NCI-H2107 (cell line): ENCODE measurements at regions not wholly inside any gene's neighbourhood (a gene's known extent, or its start where the extent isn't known, plus 50 kb on each side); places are given as distances from the start of the nearest gene placed in this dataset.
"Not testable (repeated sequence)": the region's sequence is repeated elsewhere in the genome, so short reads cannot be mapped to it uniquely, and the experiment has no call there.

Source experiments
- DNase-seq: peaks from one replicate; lab custom pipeline; 2025; lab: John Stamatoyannopoulos, UW

- DNase-seq = no peak
These were observed 728.8 kb downstream of the RNF144A start for GRCh38 chr2:7646024-7646423.

DNA sequence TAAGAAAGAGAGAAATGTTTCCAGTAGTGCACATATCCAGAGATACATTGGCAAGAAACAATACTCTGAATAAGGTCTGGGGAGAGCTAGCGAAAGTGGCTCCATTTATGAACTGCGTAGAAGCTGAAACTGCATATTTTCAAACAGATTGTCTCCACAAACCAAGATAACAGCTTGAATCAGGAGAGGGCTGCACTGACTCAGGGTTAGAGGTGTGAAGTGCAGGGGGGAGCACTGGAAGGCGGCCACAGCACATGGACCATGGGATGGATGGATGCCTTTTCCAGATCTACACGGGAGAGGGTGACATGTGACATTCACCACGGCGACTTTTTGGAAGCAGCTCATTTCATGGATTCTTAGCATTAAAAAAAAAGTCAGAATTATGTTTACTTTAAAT is 729.4 kb downstream of the RNF144A start:
- DNase-seq = no peak

DNA sequence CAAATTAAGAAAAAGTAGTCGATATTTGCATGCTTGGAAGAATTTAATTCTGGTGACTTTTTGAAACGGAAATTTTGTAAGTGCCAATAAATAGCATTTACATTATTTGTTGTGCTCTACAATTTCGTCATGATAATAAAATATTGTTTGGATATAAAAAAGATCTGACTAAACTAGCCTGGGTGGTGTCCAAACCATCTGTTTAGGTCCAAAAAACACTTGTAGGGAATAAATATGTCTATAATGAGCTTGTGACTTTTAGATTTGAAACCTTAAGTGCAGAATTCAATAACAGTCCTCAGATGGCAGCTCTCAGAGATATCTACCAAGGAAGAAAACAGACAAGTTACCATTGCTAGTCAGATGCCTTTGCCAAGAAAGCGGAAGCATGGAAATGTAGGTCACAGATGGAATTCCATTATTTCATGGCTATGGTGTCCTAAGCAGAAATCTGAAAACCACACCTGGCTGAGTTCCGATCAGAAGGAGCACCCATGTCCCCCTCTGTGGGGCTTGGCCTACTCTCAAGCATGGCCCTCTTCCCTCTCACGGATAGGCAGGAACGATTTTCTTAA is 731.1 kb downstream of the RNF144A start:
- DNase-seq = no peak

DNA sequence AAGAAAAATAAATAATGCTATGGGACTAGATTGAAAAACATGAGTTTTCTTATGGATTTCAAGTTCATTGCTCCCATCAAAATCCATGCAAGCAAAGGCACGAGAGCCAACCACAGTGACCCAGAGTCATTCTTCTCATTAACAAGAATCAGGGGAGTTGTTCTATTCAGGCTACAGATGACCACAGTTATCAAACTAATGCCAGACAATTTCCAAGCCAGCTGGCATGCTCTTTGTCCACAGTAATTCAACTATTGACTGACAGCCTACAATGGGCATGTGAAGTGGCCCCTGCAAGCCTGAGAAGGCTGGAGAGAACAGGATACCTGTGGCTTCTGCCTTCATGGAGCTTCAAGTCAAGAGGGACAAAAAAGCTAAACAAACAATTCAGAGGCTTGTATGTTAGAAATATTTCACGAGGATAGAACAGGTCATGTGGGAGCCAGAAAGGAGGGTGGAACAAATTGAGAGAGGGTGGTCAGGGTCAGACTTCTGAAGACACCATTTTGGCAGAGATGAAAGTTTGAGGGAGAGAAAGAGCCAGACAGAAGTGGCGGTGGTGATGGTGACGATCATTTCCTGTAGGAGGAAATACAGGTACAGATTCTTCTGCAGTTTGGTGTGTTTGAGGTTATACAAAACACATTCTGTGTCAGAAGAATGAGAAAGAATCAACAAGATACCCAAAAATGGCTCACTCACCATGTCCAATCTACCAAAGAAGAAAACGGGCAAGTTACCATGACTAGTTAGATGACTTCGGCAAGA is 732.4 kb downstream of the RNF144A start:
- DNase-seq = no peak

DNA sequence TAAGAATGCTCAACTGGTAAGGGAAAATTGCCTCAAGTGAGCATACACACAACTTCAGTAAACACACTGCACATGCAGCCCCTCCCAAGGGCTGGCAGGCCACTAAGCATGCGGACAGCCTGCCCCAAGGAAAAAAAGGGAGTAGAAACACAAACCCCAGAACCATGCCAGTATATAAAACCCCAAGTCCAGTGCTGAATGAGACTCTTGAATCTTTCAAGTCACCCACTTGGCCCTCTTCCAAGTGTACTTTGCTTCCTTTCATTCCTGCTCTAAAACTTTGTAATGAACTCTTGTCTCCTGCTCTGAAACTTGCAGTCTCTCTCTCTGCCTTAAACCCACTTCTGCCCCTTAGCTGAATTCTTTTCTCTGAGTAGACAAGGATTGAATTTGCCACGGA is 736.4 kb downstream of the RNF144A start:
- DNase-seq = no peak

DNA sequence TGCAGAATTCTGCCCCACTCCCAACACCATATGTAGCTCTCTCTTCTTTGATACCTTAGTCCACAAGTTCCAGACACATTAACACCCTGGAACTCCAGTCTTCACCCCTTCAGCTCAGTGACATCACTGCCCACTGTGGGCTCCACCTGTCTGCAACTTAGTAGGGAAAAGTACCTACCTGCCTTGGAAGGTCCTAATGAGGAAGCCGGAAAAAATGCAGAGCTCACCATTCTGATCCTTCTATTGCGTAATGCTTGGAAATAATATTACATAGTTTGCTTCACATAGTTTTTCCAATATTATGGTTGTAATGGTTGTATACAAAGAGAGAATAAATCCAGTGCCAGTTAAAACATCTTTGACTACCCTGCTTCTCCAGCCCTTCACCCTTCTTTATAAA is 738.4 kb downstream of the RNF144A start:
- no peak for DNase-seq

- DNase-seq = not testable (repeated sequence)
These were observed 740.3 kb downstream of the RNF144A start for GRCh38 chr2:7657526-7657925.

- DNase-seq = no peak
These were observed 741.3 kb downstream of the RNF144A start for GRCh38 chr2:7658486-7658885.

- DNase-seq = no peak
These were observed 743.6 kb downstream of the RNF144A start for GRCh38 chr2:7660816-7661215.

GRCh38 chr2:7661502-7661901 is 744.3 kb downstream of the RNF144A start:
- DNase-seq = no peak

DNA sequence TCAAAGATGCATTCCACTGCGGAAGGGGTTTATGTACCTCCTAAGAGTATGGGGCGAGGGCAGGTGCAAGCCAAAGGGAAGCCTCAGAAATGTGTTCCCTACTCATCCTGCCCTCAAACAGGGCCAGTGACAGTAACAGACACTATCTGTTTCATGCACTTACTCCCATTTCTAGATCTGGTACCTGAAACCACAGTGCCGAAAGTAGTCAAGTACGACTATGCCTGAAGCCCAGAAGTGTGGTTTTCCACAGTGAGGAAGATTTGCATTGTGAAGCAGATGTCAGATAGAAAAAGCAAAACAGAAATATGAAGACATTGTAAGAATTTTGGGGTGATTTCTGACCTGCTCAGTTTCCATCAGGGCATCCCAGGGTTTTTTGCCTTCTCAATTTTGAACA is 748.7 kb downstream of the RNF144A start:
- DNase-seq = no peak

DNA sequence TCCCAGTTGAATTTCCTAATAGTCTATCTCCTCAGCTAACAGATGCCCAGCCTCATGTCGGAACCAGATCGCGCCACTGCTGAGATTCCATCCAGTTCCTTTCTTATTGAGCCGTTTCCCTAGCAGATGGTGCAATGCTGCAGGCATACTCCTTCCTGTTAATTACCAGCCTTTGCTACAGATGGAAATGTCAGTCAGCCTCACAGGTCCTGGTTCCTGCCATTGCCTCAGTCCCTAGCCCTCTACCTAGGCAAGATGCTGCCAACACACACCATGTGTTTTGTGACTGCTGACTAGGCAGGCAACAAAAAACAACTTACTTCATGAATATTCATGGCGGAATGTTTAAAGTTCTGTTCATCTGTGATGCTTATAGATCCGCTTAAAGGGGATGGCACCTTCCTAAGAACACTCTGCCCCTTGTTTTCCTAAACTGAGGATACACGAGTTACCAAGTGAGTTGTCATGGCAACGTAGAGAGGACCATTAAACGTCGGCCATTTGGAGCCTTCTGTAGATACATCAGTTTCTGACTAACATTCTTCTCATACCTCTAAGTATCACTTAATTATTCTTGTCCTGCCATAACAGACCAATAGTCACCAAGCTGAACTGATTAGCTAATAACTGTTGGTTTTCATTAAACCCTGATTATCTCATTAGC is 749.5 kb downstream of the RNF144A start:
- DNase-seq = no peak

DNA sequence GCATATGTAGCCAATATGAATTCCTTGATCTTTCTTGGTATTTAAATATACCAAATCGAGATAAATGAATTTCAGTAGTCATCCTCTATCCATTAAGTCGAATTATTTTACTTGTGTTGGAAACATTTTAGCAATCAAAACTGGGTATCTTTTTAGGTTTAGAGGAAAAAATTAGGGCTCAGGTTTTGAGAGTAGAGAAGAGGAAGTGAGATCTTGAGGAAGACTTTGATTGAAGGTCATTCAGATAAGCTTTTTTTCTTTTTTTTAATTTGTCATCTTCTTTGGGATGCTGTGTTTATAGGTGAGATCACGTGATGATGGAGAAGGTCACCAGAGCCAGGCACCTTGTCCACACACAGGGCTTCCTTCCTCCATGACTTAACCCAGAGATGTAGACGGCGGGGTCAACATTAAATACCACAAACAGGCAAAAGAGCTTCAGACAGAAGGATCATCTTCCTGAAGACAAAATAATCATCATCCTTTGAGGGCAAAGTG is 750.1 kb downstream of the RNF144A start:
- no peak for DNase-seq

GRCh38 chr2:7670905-7671641 is 753.9 kb downstream of the RNF144A start:
- DNase-seq = no peak

- no peak for DNase-seq
These were observed 754.9 kb downstream of the RNF144A start for GRCh38 chr2:7672027-7672684.

DNA sequence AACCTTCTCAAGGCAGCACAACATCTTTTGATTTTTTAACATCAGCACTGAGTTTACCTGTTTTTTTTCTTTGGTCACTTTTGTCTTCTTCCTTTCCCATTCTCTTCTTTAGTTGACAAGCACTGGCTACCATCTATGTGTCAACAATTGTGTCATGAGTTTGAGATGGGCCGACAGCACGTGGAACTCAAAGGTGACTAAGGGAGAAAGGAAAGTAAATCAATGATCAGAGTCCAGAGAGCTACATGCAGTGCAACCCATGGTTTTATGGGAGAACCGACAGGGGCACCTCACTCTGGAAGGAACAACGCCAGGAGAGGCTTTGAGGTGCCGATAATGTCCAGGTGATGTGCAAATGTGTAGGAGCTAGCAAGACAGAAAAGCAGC is 755.5 kb downstream of the RNF144A start:
- no peak for DNase-seq

DNA sequence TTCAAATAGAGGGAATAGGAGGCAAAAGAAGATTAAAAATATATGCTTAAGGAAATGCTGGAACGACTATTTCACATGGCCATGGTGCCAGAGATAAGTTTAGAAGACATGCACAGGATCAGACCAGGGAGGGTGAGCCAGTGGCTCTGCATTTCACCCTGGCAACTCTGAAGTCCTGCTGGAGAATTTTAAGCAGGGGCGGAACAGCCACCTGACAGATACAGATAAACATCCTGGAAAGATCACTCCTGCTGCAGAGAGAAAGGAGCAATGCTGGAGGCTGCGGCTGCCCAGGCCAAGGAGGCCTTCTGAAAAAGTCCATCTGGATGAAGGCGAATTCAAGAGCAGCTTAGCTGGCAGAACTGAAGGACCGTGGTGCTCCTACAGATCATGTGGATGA is 755.9 kb downstream of the RNF144A start:
- DNase-seq = no peak

- DNase-seq = no peak
These were observed 756.6 kb downstream of the RNF144A start for GRCh38 chr2:7673853-7674252.

- no peak for DNase-seq
These were observed 757.4 kb downstream of the RNF144A start for GRCh38 chr2:7674606-7675005.

- DNase-seq = no peak
These were observed 759.5 kb downstream of the RNF144A start for GRCh38 chr2:7676714-7677113.

DNA sequence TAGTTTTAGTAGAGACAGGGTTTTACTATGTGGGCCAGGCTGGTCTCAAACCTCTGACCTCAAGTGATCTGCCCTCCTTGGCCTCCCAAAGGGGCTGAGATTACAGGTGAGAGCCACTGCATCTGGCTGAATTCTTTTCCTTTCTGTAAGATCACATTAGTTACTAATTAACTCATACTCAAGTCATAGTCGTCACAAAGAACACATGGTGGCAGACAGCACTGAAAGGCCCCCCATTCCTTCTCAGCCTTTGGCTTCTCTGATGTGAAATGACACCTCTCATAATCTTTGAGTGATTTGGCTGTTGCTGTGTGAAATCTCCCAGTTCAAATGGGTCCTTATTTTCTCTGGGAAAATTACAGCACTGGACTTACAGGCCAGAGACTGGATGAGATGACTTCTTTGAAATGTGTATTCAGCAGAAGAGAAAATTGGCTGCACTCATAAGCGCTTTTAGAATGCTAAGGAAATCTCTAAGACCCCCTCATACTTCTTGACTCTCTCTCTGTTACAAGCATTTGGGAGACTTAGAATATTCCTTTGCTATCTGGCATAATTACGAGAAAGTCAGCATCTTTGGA is 764.8 kb downstream of the RNF144A start:
- DNase-seq = no peak

DNA sequence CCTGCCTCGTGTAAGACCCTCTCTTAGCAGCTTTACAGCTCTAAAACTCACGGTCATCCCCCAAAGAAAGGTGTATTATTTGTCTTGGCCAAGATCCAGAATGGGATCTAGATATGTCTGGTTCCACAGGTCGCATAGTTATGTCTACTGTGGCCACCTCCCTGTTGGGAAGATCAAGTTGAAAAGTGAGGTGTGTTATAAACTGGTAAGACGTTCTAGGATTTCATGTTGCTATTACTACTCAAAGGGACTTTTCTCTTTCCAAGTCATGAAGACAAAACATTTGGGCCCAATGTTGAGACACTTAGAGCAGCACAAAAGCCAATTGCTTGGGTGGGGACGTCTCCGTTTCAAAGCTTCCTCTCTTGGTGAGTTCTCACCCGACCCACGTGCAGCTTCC is 766.0 kb downstream of the RNF144A start:
- no peak for DNase-seq
